DND-41 (cell line): ENCODE measurements at regions not wholly inside any gene's neighbourhood (a gene's known extent, or its start where the extent isn't known, plus 50 kb on each side); places are given as distances from the start of the nearest gene placed in this dataset.

Experiments
- EZH2 ChIP-seq: IDR thresholded peaks from 3 replicates; pipeline ENCODE4 v1.6.1; 2012; ENCODE audit warnings: borderline replicate concordance, low read depth, mild to moderate bottlenecking, moderate library complexity, low read length, inconsistent platforms; ENCODE audit not compliant: severe bottlenecking
- TF ChIP-seq, protein P1 (sequence below): IDR thresholded peaks from 2 replicates; pipeline ENCODE4 v1.5.1; 2012; ENCODE audit warnings: borderline replicate concordance, low read length, moderate library complexity, mild to moderate bottlenecking; ENCODE audit not compliant: poor library complexity, severe bottlenecking; ENCODE audit errors: extremely low read depth

DNA sequence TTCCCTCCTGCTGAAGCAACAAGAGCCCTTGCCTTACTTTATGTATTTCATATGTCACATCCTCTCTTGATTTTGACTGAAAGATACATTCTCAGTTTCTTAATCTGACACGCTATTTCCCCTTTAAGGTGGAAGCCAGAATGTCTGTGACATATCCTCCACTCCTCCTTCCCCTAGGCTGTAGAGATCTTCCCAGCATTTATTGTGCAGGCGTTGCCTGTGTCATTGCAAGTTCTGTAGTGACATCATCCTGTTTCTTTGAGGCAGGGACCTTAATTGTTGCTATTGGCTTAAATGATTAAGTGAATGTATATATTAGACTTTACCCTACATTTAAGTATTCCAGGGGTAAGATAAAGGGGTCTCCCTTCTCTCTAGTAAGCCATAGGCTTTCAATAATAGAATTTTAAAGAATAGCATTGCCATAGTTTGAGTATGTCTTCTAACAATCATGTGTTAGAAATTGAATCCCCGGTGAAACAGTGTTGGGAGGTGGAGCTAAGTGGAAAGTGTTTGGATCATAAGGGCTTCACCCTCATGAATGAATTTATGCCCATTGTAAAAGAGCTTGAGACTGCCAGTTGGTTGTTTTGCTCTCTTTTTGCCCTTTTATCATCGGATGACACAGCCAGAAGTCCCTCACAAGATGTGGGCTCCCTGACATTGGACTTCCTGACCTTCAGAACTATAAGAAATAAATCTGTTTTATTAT, 189.5 kb upstream of the CDC14C start:
- TF ChIP-seq, protein P1, sequence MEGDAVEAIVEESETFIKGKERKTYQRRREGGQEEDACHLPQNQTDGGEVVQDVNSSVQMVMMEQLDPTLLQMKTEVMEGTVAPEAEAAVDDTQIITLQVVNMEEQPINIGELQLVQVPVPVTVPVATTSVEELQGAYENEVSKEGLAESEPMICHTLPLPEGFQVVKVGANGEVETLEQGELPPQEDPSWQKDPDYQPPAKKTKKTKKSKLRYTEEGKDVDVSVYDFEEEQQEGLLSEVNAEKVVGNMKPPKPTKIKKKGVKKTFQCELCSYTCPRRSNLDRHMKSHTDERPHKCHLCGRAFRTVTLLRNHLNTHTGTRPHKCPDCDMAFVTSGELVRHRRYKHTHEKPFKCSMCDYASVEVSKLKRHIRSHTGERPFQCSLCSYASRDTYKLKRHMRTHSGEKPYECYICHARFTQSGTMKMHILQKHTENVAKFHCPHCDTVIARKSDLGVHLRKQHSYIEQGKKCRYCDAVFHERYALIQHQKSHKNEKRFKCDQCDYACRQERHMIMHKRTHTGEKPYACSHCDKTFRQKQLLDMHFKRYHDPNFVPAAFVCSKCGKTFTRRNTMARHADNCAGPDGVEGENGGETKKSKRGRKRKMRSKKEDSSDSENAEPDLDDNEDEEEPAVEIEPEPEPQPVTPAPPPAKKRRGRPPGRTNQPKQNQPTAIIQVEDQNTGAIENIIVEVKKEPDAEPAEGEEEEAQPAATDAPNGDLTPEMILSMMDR: no peak
- TF ChIP-seq EZH2: no peak
